SIG-M5 (cell line): ENCODE measurements at regions not wholly inside any gene's neighbourhood (a gene's known extent, or its start where the extent isn't known, plus 50 kb on each side); places are given as distances from the start of the nearest gene placed in this dataset.

Experiments
- DNase-seq: peaks from one replicate; lab custom pipeline; 2025; lab: John Stamatoyannopoulos, UW

GRCh38 chr14:98165976-98166375, 1106.0 kb downstream of the BCL11B start:
- no peak for DNase-seq

GRCh38 chr14:98167275-98167674, 1104.7 kb downstream of the BCL11B start:
- DNase-seq, result no peak

- DNase-seq, result no peak
These were observed 1104.3 kb downstream of the BCL11B start for GRCh38 chr14:98167705-98168104.

GRCh38 chr14:98168211-98168985, 1103.6 kb downstream of the BCL11B start:
- no peak for DNase-seq

- no peak for DNase-seq
These were observed 1102.8 kb downstream of the BCL11B start for GRCh38 chr14:98169170-98169587.

GRCh38 chr14:98170575-98170974, 1101.4 kb downstream of the BCL11B start:
- DNase-seq, result no peak

- no peak for DNase-seq
These were observed 1100.3 kb downstream of the BCL11B start for GRCh38 chr14:98171654-98172053.

- DNase-seq, result no peak
These were observed 1099.7 kb downstream of the BCL11B start for GRCh38 chr14:98172243-98172778.

GRCh38 chr14:98173305-98173704, 1098.7 kb downstream of the BCL11B start:
- DNase-seq, result no peak

GRCh38 chr14:98174041-98174440, 1098.0 kb downstream of the BCL11B start:
- no peak for DNase-seq

- DNase-seq, result no peak
These were observed 1096.6 kb downstream of the BCL11B start for GRCh38 chr14:98175436-98175835.

- DNase-seq, result no peak
These were observed 1096.1 kb downstream of the BCL11B start for GRCh38 chr14:98175881-98176280.

GRCh38 chr14:98176892-98177291, 1095.1 kb downstream of the BCL11B start:
- DNase-seq, result no peak

- DNase-seq, result no peak
These were observed 1094.4 kb downstream of the BCL11B start for GRCh38 chr14:98177551-98177950.

- DNase-seq, result no peak
These were observed 1090.8 kb downstream of the BCL11B start for GRCh38 chr14:98181241-98181640.

- no peak for DNase-seq
These were observed 1090.2 kb downstream of the BCL11B start for GRCh38 chr14:98181768-98182167.

- DNase-seq, result no peak
These were observed 1089.5 kb downstream of the BCL11B start for GRCh38 chr14:98182393-98183055.

- DNase-seq, result no peak
These were observed 1088.4 kb downstream of the BCL11B start for GRCh38 chr14:98183556-98183955.

- no peak for DNase-seq
These were observed 1087.5 kb downstream of the BCL11B start for GRCh38 chr14:98184457-98184856.

- no peak for DNase-seq
These were observed 1087.0 kb downstream of the BCL11B start for GRCh38 chr14:98185036-98185435.

- no peak for DNase-seq
These were observed 1085.9 kb downstream of the BCL11B start for GRCh38 chr14:98186140-98186539.

- no peak for DNase-seq
These were observed 1084.7 kb downstream of the BCL11B start for GRCh38 chr14:98187281-98187680.

GRCh38 chr14:98189062-98189461, 1082.9 kb downstream of the BCL11B start:
- no peak for DNase-seq
